Stomach (tissue), 4 donors: ENCODE measurements at regions not wholly inside any gene's neighbourhood (a gene's known extent, or its start where the extent isn't known, plus 50 kb on each side); places are given as distances from the start of the nearest gene placed in this dataset.

Source experiments
- EP300 ChIP-seq: sonication (generic); formaldehyde crosslinking; IDR thresholded peaks from one replicate; pipeline ENCODE4 v1.6.1; 2017; ENCODE audit warnings: antibody characterized with exemption
- POLR2A ChIP-seq, 4 donors: fragments of 450-650 bp; IDR thresholded peaks; one replicate each; pipeline ENCODE4 v1.6.1; 2016; ENCODE audit warnings: antibody characterized with exemption in 4 of 4, control low read depth in 2 of 4, mild to moderate bottlenecking in 1 of 4, moderate library complexity in 1 of 4
- TF ChIP-seq, protein P1 (sequence below), 7 experiments: fragments of 450-650 bp in 4 of 7; fragments of 200-600 bp in 3 of 7; sonication (generic) in 3 of 7; IDR thresholded peaks; one replicate each; pipeline ENCODE4 v1.5.1; 2016 to 2019; ENCODE audit warnings: antibody characterized with exemption in 7 of 7, control low read depth in 2 of 7, mild to moderate bottlenecking in 1 of 7

GRCh38 chr13:33366469-33367062 is 81.0 kb upstream of the STARD13 start:
- TF ChIP-seq POLR2A (IDR thresholded peaks at IDR 0.05) (no peak), EP300 (no peak)
- TF ChIP-seq, protein P1, sequence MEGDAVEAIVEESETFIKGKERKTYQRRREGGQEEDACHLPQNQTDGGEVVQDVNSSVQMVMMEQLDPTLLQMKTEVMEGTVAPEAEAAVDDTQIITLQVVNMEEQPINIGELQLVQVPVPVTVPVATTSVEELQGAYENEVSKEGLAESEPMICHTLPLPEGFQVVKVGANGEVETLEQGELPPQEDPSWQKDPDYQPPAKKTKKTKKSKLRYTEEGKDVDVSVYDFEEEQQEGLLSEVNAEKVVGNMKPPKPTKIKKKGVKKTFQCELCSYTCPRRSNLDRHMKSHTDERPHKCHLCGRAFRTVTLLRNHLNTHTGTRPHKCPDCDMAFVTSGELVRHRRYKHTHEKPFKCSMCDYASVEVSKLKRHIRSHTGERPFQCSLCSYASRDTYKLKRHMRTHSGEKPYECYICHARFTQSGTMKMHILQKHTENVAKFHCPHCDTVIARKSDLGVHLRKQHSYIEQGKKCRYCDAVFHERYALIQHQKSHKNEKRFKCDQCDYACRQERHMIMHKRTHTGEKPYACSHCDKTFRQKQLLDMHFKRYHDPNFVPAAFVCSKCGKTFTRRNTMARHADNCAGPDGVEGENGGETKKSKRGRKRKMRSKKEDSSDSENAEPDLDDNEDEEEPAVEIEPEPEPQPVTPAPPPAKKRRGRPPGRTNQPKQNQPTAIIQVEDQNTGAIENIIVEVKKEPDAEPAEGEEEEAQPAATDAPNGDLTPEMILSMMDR (IDR thresholded peaks at IDR 0.05), result no peak
